Activated CD4-positive, CD25-positive, alpha-beta regulatory T cell treated with anti-CD3 and anti-CD28 coated beads, Interleukin-2, amount 50 U/mL, for 72 hours (primary cell): ENCODE measurements at regions not wholly inside any gene's neighbourhood (a gene's known extent, or its start where the extent isn't known, plus 50 kb on each side); places are given as distances from the start of the nearest gene placed in this dataset.
"Not testable (repeated sequence)": the region's sequence is repeated elsewhere in the genome, so short reads cannot be mapped to it uniquely, and the experiment has no call there.

Experiments used
- DNase-seq: peaks from one replicate; pipeline ENCODE4 v3.0.0; 2021

DNA sequence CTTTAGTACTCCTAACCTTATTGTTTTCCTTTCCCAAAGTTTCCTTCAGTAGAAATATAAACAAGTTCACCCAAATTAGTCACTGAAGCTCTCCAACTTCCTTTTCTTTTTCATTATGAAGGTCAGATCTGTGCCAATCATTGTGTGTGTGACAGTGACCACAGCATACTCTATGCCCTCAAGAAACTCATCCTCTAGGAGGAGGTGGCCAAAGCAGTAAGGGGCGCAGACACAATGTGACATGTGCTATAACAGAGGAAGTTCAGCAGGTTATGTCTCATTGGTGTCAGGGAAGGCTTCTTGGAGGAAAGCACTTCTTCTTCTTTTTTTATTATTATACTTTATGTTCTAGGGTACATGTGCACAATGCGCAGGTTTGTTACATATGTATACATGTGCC is 60.0 kb upstream of the PSME4 start:
- DNase-seq = no peak

- DNase-seq = no peak
Observed at GRCh38 chr2:54030396-54030741, 59.6 kb upstream of the PSME4 start.

- DNase-seq = no peak
Observed at GRCh38 chr2:54029721-54030395, 59.1 kb upstream of the PSME4 start.

DNA sequence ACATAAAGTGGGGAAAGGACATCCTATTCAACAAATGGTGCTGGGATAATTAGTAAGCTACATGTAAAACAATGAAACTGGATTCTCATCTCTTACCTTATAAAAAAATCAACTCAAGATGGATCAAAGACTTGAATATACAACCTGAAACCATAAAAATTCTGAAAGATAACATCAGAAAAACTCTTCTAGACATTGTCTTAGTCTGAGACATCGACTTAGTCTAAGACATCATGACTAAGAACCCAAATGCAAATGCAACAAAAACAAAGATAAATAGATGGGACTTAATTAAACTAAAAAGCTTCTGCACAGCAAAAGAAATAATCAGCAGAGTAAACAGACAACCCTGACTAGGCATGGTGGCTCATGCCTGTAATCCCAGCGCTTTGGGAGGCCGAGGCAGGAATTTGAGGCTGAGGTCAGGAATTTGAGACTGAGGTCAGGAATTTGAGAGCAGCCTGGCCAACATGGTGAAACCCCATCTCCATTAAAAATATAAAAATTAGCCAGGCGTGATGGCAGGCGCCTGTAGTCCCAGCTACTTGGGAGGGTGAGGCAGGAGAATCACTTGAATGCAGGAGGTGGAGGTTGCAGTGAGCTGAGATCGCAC is 54.8 kb upstream of the PSME4 start:
- not testable (repeated sequence) for DNase-seq

DNA sequence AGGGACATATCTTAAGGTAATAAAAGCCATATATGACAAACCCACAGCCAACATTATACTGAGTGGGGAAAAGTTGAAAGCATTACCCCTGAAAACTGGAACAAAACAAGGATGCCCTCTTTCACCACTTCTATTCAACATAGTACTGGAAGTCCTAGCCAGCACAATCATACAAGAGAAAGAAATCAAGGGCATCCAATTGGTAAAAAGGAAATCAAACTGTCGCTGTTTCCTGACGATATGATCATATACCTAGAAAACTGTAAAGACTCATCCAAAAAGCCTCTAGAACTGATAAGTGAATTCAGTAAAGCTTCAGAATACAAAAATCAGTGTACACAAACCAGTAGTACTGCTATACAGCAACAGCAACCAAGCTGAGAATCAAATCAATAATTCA is 53.8 kb upstream of the PSME4 start:
- no peak for DNase-seq

- no peak for DNase-seq
Observed at GRCh38 chr2:54021702-54022101, 50.9 kb upstream of the PSME4 start.

GRCh38 chr2:54020793-54021414 is 50.1 kb upstream of the PSME4 start:
- no peak for DNase-seq
